GM12878 (cell line): ENCODE measurements at regions not wholly inside any gene's neighbourhood (a gene's known extent, or its start where the extent isn't known, plus 50 kb on each side); places are given as distances from the start of the nearest gene placed in this dataset.

Experiments
- CBX5 ChIP-seq: sonication (generic); IDR thresholded peaks from 2 replicates; pipeline ENCODE4 v1.6.1; 2016; ENCODE audit warnings: low read depth, moderate library complexity, mild to moderate bottlenecking, inconsistent platforms
- TCF12 ChIP-seq: IDR thresholded peaks from 2 replicates; pipeline ENCODE4 v1.6.1; 2011; ENCODE audit warnings: low read depth, mild to moderate bottlenecking, low read length
- ZNF622 ChIP-seq: fragments of 450-650 bp; IDR thresholded peaks from 2 replicates; pipeline ENCODE4 v1.6.1; 2017; ENCODE audit warnings: mild to moderate bottlenecking, inconsistent platforms
- TF ChIP-seq, protein P1 (sequence below), 3 experiments: IDR thresholded peaks in 2 of 3; conservative IDR thresholded peaks in 1 of 3; 2 replicates each; pipeline ENCODE4 v1.5.1; 2011; ENCODE audit warnings: low read depth in 3 of 3, low read length in 3 of 3, mild to moderate bottlenecking in 3 of 3, control low read depth in 2 of 3, moderate library complexity in 2 of 3, inconsistent platforms in 1 of 3, mixed read lengths in 1 of 3; ENCODE audit not compliant: control insufficient read depth in 2 of 3, insufficient read depth in 1 of 3; ENCODE audit errors: extremely low read depth in 1 of 3

DNA sequence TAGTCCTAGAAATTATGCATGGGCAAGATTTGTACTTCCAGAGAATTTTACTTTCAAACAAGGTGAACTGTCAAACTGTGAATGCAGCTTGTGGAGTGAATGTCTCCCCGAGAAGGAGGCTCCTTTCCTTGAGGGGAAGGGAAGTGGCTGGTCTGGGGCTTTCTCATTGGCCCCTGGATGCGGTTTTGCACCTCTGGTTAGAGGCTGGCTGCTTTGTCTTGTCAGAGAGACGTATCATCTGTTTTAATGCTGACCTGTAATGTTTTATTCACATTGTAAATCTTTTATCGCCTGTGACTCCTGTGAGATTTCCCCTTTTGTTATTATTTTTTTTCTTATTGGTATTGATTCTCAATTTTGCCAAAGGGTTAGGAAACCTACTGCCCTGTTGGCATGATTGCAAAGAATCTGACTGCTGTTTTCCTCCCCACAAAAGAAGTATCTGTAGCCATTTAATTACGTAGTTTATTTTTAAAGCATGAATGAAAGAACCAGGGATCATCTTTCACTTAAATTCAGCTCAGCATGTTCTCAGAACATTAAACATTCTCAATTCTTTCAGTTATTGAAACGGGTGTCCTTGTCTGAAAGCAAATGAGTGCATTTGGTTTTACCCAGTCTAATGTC, 238.3 kb upstream of the NFE2L3 start:
- TF ChIP-seq, protein P1, sequence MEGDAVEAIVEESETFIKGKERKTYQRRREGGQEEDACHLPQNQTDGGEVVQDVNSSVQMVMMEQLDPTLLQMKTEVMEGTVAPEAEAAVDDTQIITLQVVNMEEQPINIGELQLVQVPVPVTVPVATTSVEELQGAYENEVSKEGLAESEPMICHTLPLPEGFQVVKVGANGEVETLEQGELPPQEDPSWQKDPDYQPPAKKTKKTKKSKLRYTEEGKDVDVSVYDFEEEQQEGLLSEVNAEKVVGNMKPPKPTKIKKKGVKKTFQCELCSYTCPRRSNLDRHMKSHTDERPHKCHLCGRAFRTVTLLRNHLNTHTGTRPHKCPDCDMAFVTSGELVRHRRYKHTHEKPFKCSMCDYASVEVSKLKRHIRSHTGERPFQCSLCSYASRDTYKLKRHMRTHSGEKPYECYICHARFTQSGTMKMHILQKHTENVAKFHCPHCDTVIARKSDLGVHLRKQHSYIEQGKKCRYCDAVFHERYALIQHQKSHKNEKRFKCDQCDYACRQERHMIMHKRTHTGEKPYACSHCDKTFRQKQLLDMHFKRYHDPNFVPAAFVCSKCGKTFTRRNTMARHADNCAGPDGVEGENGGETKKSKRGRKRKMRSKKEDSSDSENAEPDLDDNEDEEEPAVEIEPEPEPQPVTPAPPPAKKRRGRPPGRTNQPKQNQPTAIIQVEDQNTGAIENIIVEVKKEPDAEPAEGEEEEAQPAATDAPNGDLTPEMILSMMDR (IDR thresholded peaks at IDR 0.05 in 2 of 3, conservative IDR thresholded peaks at IDR 0.05 in 1 of 3; ENCODE audit: control insufficient read depth in 2 of 3, extremely low read depth in 1 of 3, insufficient read depth in 1 of 3, low read depth in 3 of 3, low read length in 3 of 3), result no peak
- TF ChIP-seq ZNF622, result no peak
- no peak for TF ChIP-seq CBX5
- no peak for TF ChIP-seq TCF12
